ENCODE measurements at regions not wholly inside any gene's neighbourhood (a gene's known extent, or its start where the extent isn't known, plus 50 kb on each side); places are given as distances from the start of the nearest gene placed in this dataset.
A peak's percentile ranks its signal among the peaks of the same experiment; 100 is the strongest.
"Not testable (repeated sequence)": the region's sequence is repeated elsewhere in the genome, so short reads cannot be mapped to it uniquely, and the experiment has no call there.

- no peak for DNase-seq (ENCODE audit: low spot score)
Measured at GRCh38 chr20:29419378-29419777, 1838.1 kb upstream of the DEFB115 start.

- no peak for DNase-seq (ENCODE audit: low spot score)
Measured at GRCh38 chr20:29427201-29428060, 1830.0 kb upstream of the DEFB115 start.

- no peak for DNase-seq (ENCODE audit: low spot score)
Measured at GRCh38 chr20:29430531-29430930, 1826.9 kb upstream of the DEFB115 start.

- not testable (repeated sequence) for DNase-seq (ENCODE audit: low spot score)
Measured at GRCh38 chr20:29440721-29441120, 1816.7 kb upstream of the DEFB115 start.

GRCh38 chr20:29443206-29443781, 1814.2 kb upstream of the DEFB115 start:
- DNase-seq (ENCODE audit: low spot score): peak; percentile 24

- no peak for DNase-seq (ENCODE audit: low spot score)
Measured at GRCh38 chr20:29443819-29444218, 1813.6 kb upstream of the DEFB115 start.

GRCh38 chr20:29445050-29445907, 1812.2 kb upstream of the DEFB115 start:
- DNase-seq (ENCODE audit: low spot score): peak; percentile 87

GRCh38 chr20:29447517-29448484, 1809.7 kb upstream of the DEFB115 start:
- DNase-seq (ENCODE audit: low spot score): not testable (repeated sequence)

GRCh38 chr20:29448806-29449470, 1808.5 kb upstream of the DEFB115 start:
- DNase-seq (ENCODE audit: low spot score): no peak

GRCh38 chr20:29452186-29452585, 1805.3 kb upstream of the DEFB115 start:
- no peak for DNase-seq (ENCODE audit: low spot score)

- DNase-seq (ENCODE audit: low spot score): not testable (repeated sequence)
Measured at GRCh38 chr20:29456987-29457693, 1800.3 kb upstream of the DEFB115 start.

GRCh38 chr20:29472606-29473005, 1784.9 kb upstream of the DEFB115 start:
- no peak for DNase-seq (ENCODE audit: low spot score)

GRCh38 chr20:29492840-29493239, 1764.6 kb upstream of the DEFB115 start:
- DNase-seq (ENCODE audit: low spot score): not testable (repeated sequence)

GRCh38 chr20:29496767-29497166, 1760.7 kb upstream of the DEFB115 start:
- not testable (repeated sequence) for DNase-seq (ENCODE audit: low spot score)

- DNase-seq (ENCODE audit: low spot score): peak; percentile 89
Measured at GRCh38 chr20:29497261-29497671, 1760.2 kb upstream of the DEFB115 start.

GRCh38 chr20:29497684-29498083, 1759.8 kb upstream of the DEFB115 start:
- peak; percentile 32 for DNase-seq (ENCODE audit: low spot score)

GRCh38 chr20:29500738-29501137, 1756.7 kb upstream of the DEFB115 start:
- DNase-seq (ENCODE audit: low spot score): not testable (repeated sequence)

- DNase-seq (ENCODE audit: low spot score): not testable (repeated sequence)
Measured at GRCh38 chr20:29514634-29515033, 1742.8 kb upstream of the DEFB115 start.

- DNase-seq (ENCODE audit: low spot score): not testable (repeated sequence)
Measured at GRCh38 chr20:29516847-29517246, 1740.6 kb upstream of the DEFB115 start.
